ENCODE measurements at regions not wholly inside any gene's neighbourhood (a gene's known extent, or its start where the extent isn't known, plus 50 kb on each side); places are given as distances from the start of the nearest gene placed in this dataset.

DNA sequence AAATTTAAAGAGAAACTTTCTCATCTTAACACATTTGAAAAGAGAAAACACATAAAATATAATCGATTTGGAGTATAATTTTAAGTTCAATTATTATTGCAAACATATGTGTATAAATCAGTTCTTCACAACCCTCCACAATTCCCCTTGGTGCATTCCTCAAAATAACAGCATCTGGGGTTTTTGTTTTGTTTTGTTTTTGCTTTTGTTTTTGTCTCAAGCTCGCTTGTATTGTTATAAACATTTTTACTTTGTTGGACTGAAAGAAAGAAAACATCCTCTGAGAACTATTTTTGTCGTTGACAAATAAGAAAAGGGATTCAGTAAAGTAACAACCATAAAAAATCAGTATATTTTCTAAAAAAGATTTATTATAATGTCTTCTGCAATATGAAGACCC, 60.2 kb upstream of the HIVEP1 start:
- TF ChIP-seq SIN3A (IDR thresholded peaks at IDR 0.05; ENCODE audit: borderline replicate concordance, insufficient read depth, low read length) (no peak), FOXP2 (optimal IDR thresholded peaks at IDR 0.05; ENCODE audit: borderline replicate concordance, extremely low read depth, extremely low read length, insufficient read depth) (no peak)
- TF ChIP-seq, protein P1, sequence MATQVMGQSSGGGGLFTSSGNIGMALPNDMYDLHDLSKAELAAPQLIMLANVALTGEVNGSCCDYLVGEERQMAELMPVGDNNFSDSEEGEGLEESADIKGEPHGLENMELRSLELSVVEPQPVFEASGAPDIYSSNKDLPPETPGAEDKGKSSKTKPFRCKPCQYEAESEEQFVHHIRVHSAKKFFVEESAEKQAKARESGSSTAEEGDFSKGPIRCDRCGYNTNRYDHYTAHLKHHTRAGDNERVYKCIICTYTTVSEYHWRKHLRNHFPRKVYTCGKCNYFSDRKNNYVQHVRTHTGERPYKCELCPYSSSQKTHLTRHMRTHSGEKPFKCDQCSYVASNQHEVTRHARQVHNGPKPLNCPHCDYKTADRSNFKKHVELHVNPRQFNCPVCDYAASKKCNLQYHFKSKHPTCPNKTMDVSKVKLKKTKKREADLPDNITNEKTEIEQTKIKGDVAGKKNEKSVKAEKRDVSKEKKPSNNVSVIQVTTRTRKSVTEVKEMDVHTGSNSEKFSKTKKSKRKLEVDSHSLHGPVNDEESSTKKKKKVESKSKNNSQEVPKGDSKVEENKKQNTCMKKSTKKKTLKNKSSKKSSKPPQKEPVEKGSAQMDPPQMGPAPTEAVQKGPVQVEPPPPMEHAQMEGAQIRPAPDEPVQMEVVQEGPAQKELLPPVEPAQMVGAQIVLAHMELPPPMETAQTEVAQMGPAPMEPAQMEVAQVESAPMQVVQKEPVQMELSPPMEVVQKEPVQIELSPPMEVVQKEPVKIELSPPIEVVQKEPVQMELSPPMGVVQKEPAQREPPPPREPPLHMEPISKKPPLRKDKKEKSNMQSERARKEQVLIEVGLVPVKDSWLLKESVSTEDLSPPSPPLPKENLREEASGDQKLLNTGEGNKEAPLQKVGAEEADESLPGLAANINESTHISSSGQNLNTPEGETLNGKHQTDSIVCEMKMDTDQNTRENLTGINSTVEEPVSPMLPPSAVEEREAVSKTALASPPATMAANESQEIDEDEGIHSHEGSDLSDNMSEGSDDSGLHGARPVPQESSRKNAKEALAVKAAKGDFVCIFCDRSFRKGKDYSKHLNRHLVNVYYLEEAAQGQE (IDR thresholded peaks at IDR 0.05; ENCODE audit: insufficient read depth in 1 of 2, low read depth in 2 of 2, low read length in 2 of 2): no peak

DNA sequence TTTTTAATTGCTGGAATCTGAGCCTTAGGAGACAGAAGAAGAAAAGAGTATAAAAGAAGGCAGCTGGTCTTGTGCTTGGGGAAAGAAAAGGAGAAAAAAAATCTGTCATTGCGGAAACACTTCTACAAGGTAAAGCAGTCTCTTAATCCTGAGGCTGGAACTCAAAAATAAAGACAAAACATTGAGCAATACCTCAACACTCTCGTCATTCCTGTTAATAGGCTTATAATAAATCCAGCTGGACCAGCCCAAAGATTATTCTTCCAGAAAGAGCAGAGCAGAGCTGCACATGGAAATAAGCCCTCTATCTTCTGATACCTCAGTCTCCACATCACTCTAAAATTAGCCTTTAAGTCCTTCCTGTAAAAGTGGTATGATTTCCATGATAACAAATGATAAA, 62.0 kb upstream of the HIVEP1 start:
- TF ChIP-seq TAF1 (IDR thresholded peaks at IDR 0.05; ENCODE audit: borderline replicate concordance, insufficient read depth, low read length) (no peak), POLR2AphosphoS5 (IDR thresholded peaks at IDR 0.05; ENCODE audit: low read depth, low read length) (no peak)
- TF ChIP-seq, protein P1 (IDR thresholded peaks at IDR 0.05; ENCODE audit: insufficient read depth in 1 of 2, low read depth in 2 of 2, low read length in 2 of 2): no peak

DNA sequence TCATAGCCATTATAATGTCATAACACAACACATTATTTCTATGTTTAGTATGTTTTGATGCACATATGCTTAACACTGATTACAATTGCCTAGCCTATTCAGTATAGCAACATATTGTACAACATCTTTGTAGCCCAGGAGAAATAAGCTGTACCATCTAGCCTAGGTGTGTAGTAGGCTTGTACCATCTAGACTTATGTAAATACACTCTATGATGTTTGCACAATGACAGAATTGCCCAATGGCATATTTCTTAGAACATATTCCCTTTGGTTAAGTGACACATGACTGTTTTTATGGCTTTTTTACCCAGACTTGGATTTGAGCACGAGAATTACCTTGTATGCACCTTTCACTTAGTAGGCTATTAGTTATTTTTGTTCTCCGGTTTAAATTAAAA, 64.5 kb upstream of the HIVEP1 start:
- no peak for TF ChIP-seq SIN3A (IDR thresholded peaks at IDR 0.05; ENCODE audit: borderline replicate concordance, insufficient read depth, low read length)

DNA sequence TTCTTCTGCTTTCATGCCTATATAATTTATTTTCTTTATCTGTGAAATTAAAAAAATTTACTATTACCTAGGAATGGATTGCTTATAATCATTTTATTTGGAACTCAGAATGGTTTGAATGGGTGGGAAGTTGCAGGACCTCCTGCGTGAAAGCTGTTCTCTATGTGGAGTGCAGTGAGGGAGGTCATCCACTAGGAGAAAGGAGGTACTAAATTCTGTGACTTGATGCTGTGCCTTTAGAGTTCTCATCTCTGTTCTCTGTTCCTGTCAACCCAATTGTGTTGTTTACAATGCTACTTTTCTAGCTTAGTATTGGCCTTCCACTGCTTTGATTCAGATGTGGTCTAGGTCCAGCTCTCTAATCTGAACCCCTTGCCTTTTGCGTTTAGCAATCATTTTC, 65.0 kb upstream of the HIVEP1 start:
- no peak for TF ChIP-seq POLR2AphosphoS5 (IDR thresholded peaks at IDR 0.05; ENCODE audit: low read depth, low read length)
- no peak for TF ChIP-seq FOXP2 (optimal IDR thresholded peaks at IDR 0.05; ENCODE audit: borderline replicate concordance, extremely low read depth, extremely low read length, insufficient read depth)
- TF ChIP-seq, protein P1 (IDR thresholded peaks at IDR 0.05; ENCODE audit: insufficient read depth in 1 of 2, low read depth in 2 of 2, low read length in 2 of 2): no peak
- no peak for TF ChIP-seq TAF1 (IDR thresholded peaks at IDR 0.05; ENCODE audit: borderline replicate concordance, insufficient read depth, low read length)
- no peak for TF ChIP-seq SIN3A (IDR thresholded peaks at IDR 0.05; ENCODE audit: borderline replicate concordance, insufficient read depth, low read length)

DNA sequence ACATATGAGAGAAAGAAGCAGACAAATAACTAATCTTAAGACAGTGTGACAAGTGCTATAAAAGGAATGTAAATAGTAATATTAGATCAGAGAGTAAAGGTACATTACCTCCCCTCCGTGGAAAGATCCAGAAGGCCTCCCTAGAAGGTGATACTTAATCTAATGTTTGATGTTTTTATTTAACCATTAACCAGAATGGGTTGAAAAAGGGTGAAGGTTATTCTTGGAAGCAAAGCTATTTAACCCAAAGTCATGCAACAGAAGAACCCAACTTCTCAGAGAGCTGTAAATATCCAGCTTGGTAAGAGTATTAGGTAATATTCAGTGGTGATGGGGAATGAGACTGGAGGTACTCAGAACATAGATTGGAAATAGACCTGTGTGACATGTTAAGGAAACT, 68.0 kb upstream of the HIVEP1 start:
- TF ChIP-seq SIN3A (IDR thresholded peaks at IDR 0.05; ENCODE audit: borderline replicate concordance, insufficient read depth, low read length): no peak

DNA sequence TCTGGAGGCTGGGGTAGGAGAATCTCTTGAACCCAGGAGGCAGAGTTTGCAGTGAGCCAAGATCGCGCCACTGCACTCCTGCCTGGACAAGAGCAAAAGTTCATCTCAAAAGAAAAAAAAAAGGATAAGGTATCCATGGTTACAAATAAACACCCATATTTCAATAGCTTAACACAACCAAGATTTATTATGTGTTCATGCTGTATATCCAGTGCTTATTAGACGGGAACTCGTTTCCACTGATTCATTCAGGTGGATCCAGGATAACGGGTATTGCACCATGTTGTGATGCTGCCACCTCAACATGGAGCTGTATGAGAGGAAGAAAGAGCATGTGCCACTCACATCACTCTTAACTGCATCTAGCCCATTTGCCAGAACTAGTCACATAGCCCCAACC, 69.1 kb upstream of the HIVEP1 start:
- TF ChIP-seq SIN3A (IDR thresholded peaks at IDR 0.05; ENCODE audit: borderline replicate concordance, insufficient read depth, low read length) (no peak), POLR2AphosphoS5 (IDR thresholded peaks at IDR 0.05; ENCODE audit: low read depth, low read length) (no peak), FOXP2 (optimal IDR thresholded peaks at IDR 0.05; ENCODE audit: borderline replicate concordance, extremely low read depth, extremely low read length, insufficient read depth) (no peak), TAF1 (IDR thresholded peaks at IDR 0.05; ENCODE audit: borderline replicate concordance, insufficient read depth, low read length) (no peak)
- TF ChIP-seq, protein P1 (IDR thresholded peaks at IDR 0.05; ENCODE audit: insufficient read depth in 1 of 2, low read depth in 2 of 2, low read length in 2 of 2): no peak
